PC-3 (cell line): ENCODE measurements at regions not wholly inside any gene's neighbourhood (a gene's known extent, or its start where the extent isn't known, plus 50 kb on each side); places are given as distances from the start of the nearest gene placed in this dataset.

Experiments
- EZH2 ChIP-seq: fragments of 300-600 bp; sonication (generic); IDR thresholded peaks from one replicate; pipeline ENCODE4 v1.6.1; 2017; ENCODE audit warnings: antibody characterized with exemption, mild to moderate bottlenecking, low read length; ENCODE audit not compliant: unreplicated experiment
- TF ChIP-seq, protein P1 (sequence below): fragments of 300-600 bp; sonication (generic); conservative IDR thresholded peaks from 2 replicates; pipeline ENCODE4 v1.5.1; 2017; ENCODE audit warnings: antibody characterized with exemption, low read depth, mild to moderate bottlenecking, low read length

DNA sequence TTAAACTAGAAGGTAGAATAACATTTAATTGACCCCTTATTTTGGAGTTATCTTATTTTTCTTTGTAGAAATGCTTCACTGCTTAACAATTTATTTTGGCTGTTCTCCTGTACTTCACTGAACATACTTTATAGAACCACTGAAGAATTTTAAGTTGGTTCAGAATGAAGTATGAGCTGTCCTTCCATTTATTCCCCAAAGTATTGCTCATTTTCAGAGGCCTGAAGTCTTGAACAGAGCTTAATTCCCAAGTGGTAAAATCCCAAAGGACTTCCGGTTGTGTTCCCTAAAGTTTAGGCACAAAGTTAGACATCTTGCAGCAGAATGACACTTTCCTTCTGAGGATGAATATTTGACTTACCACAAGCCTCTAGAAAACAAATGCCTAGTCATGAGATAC is 233.3 kb downstream of the TINAG start:
- TF ChIP-seq, protein P1, sequence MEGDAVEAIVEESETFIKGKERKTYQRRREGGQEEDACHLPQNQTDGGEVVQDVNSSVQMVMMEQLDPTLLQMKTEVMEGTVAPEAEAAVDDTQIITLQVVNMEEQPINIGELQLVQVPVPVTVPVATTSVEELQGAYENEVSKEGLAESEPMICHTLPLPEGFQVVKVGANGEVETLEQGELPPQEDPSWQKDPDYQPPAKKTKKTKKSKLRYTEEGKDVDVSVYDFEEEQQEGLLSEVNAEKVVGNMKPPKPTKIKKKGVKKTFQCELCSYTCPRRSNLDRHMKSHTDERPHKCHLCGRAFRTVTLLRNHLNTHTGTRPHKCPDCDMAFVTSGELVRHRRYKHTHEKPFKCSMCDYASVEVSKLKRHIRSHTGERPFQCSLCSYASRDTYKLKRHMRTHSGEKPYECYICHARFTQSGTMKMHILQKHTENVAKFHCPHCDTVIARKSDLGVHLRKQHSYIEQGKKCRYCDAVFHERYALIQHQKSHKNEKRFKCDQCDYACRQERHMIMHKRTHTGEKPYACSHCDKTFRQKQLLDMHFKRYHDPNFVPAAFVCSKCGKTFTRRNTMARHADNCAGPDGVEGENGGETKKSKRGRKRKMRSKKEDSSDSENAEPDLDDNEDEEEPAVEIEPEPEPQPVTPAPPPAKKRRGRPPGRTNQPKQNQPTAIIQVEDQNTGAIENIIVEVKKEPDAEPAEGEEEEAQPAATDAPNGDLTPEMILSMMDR = no peak
- no peak for TF ChIP-seq EZH2
